Ammon's horn (tissue), 1 donor: ENCODE measurements at regions not wholly inside any gene's neighbourhood (a gene's known extent, or its start where the extent isn't known, plus 50 kb on each side); places are given as distances from the start of the nearest gene placed in this dataset.

Source experiments
- DNase-seq: peaks from one replicate; pipeline ENCODE4 v3.0.0-alpha.2; 2016; ENCODE audit warnings: low spot score

DNA sequence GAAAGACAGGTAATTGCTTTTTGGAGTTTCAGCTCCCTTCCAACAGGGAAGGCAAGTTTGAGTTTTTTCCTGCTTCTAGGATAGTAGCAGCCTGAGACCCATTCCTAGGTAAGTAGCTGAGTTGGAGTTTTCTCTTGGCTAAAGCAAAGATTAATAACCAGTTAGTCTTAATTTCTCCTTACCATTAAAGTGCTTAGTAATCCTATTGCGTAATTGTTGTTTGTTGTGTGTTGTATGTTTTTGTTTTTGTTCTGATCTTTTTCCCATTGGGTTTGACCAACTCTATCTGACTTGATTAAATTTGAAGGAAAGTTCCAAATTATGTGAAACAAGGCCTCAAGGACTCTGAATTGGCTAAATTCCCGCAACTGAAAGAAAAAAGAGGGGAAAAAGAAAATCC, 83.5 kb downstream of the TBX22 start:
- DNase-seq: no peak

DNA sequence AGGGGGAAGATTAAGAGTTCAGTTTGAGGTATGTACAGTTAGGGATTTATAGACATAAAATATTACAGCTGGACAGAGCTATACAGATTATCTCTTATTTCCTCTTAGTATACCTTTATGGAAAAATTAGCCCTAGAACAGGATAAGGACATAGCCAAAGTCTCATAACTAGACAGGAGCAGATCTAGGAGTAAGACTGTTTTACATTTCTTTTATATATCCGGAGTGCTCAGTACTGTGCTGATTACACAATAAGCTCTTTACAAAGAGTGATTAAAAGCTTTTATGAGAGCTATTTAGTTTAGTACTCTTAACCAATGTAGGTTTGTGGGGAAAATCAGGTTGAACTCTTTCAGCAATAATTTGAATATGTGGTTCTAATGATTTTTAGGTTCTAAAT, 105.8 kb downstream of the TBX22 start:
- DNase-seq: no peak

DNA sequence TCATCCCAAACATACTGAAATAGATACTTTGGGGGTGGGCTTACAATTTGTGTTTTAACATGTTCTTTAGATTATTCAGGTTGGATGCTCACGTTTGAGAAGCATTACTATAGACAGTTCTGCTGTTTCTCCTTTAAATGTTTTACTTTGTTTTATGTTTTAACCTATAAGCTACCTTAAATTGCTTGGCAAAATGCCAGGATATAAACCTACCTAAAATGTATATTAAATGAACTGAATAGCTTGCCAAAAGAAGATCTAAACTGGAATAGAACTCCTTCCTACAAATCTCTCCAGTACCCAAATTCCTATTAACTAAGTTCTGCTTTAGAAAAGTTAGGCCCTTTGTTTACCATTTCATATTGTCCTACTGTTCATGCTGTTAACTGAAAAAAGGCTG, 124.4 kb downstream of the TBX22 start:
- DNase-seq: no peak

DNA sequence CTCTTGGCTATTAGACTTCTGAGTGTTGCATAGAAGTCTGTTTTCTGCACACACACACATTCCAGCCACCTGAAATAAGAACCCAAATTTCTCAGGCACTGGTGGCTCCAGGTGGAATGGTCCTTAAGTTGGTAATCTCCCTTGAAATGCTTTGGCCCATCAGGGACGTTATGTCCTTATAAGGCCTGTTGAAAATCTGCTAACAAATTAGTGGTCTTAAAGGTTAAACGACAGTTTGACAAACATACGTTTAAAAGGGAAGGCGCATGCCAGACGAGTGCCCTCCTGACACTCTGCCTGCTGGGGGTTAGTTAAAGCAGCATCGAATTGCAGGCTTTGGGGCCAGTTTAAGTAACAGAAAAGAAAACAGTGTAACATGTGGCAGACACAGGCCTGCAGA, 125.0 kb downstream of the TBX22 start:
- DNase-seq: no peak

DNA sequence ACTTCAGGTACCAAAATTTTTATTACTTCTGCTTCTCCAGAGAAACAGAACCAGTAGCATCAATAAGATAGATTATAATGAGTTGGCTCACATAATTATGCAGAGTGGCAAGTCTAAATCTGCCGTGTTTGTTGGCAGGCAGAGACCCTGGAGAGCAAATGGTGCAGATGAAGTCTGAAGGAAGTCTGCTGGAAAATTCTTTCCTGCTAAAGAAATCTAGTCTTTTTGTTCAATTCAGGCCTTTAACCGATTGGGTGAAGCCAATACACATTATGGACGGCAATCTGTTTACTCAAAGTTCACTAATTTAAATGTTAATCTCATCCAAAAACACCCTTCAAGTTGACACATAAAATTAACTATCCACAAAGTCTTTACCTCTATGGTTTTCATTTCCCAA, 156.0 kb downstream of the TBX22 start:
- no peak for DNase-seq

DNA sequence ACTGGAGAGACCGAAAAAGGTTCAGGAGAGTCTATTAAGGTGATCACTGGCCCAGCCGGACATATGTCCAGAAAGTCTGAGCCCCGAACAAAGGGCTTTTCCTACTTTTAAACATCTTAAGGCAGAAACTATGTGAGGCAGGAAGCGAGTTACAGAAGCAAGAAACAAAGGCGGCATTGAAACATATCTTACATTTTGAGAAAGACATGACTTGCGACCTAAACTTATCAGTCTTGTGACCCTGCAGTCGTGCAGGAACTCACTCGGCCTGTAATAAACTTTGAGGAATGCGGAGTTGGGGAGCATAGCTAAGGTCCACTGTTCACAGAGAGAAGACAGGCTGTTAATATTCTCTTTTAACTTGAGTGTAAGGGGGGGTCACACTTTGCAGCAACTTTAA, 158.7 kb downstream of the TBX22 start:
- DNase-seq: no peak

DNA sequence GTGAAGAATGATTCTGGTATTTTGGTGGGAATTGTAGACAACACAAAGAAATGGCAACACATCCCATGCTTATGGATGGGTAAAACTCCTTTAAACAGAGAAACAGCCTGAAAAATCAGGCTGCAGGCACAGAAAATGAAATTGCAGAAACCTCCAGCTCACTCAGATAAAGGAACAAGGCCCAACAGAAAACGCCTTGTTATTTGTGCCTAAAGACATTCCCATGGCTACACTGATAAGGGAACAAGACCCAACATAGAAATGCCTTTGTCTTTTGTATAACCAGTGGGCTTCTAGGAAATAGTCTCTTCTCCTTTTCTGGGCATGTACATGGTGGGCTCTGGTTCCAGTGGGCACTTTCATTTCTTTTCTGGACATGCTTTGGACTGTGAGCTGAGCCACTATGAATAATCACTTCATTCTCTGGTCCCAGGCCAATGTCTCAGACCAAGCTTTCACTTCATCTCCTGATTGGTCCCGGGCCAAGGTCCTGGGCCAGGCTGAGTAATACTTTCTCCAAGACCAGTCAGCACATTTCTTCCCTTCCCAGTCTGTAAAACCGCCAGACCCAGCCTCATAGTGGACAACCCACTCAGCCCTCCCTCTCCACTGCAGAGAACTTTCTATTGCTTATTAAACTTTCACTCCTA, 160.5 kb downstream of the TBX22 start:
- no peak for DNase-seq

DNA sequence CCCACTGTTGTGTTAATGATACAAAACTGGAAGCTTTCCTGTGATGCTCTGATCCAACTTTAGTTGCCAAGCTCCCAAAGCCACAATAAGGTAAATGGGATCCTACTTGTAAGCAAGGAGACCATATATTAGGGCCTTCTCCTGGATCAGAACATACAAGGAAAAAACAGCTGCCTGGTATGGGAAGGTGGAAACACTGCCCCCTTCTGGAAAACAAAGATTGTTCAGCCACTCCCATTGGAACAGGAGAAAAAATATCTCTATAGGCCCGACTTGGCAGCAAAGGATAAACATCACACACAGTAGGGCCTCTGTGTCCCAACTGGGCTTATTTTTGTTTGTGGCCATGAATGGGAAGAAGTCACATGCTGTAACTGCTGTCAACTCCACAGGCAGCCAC, 166.5 kb downstream of the TBX22 start:
- DNase-seq: no peak

DNA sequence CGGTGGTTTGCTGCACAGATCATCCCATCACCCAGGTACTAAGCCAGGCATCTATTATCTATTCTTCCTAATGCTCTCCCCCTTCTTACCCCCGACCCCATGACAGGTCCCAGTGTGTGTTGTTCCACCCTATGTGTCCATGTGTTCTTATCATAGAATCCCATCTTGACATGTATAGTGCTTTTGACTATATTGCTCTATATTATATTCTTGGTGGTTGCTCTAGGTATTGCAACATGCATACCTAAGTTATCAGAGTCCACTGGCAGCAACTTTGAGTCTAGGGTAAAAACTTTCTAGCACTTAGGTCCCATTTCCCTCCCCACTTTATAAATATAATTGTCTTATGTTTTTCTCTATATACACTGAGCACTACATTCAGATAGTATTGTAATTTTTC, 170.3 kb downstream of the TBX22 start:
- no peak for DNase-seq

DNA sequence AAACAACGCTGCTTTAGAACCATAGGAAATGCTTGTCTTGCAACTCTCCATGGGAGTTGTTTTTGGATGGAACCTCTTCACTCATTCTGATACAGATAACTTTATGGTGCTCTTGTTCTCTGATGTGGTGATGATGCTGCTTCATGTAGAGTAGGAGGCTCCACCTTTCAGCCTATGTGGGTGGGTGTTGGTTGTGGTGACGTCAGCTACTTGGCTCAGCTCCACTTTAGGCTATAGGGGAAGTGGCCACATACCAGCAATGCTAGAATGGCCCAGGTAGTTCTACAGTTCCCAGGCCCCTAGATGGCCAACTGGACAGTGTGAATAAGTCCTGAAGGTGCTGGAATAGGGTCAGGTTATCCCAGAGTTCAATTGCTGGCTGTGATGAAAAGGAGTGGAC, 192.1 kb downstream of the TBX22 start:
- no peak for DNase-seq

DNA sequence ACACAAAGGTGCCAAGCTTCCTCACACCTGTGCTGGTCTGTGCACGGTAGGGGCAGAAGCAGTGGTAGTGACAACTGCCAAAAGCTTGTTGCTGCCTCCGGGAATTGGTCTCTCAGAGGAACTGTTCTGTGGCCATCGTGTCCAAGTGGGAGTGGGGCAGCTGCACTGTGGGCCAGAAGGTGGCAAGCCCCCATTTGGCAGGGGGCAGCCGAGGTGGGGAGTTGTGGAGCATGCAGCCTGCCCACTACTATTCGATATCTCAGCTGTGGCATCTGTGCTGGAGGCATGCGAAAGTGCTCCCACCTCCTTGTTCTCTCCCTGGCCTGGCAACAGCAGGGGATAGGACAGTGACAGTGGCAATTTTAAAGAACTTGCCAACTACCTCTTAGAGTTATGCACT, 192.8 kb downstream of the TBX22 start:
- DNase-seq: no peak

DNA sequence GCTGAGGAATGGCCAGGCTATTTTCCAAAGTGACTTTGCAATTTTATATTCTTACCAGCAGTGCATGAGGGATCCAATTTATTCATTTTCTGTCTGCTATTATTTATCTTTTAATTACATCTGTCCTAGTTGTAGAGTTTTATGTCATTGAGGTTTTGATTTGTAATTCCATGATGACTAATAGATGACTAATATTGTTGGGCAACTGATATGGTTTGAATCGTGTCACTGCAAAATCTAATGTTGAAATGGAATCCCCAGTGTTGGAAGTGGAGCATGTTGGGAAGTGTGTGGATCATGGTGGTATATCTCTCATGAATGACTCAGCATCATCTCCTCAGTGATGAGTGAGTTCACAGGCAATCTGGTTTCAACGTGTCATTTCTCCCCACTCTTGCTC, 201.5 kb downstream of the TBX22 start:
- DNase-seq: no peak

DNA sequence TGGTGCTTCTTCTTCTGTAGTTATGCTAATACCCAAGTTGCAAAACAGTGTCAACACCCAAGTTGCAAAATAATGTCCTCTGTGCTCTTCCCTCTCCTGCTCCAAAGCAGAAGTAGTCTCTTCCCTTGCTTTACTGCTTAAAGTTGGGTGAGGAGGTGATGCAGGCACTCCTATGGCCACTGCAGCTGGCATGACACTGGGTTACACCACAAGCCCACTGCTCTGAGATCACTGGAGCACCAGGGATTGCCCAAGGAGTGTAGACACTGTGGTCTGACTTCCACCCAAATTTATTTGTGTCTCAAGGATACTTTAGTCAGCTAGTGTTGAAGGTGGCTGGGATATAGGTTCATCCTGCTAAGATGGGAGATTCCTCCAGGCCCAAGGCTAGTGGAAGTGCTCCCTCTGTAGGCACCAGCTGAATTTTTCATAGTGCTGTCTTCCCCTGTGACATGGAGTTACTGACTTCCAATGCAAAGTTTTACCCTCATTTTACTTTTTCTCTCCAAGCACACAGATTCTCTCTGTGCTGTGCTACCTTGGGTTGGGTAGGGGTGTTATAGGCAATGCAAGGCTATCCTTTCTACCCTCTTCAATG, 196.2 kb upstream of the TENT5D start:
- DNase-seq: no peak

DNA sequence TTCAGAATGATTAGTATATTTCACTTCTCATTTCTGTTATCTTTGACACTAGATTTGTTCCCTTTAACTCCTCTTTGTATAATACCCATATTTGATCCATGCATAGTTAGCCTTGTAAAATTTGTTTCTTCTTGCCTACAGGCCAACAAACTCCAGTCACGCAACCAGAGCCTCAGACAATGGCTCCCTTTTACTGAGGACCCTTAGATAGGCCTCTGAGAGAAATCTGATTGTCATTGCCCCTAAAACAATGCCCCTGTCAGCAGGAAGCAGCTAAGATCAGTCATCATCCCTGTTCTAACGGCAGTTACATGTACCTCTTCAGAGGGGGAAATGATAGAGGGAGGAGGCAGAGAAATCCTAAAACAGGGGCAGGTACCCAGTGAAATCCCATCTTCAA, 190.6 kb upstream of the TENT5D start:
- no peak for DNase-seq

DNA sequence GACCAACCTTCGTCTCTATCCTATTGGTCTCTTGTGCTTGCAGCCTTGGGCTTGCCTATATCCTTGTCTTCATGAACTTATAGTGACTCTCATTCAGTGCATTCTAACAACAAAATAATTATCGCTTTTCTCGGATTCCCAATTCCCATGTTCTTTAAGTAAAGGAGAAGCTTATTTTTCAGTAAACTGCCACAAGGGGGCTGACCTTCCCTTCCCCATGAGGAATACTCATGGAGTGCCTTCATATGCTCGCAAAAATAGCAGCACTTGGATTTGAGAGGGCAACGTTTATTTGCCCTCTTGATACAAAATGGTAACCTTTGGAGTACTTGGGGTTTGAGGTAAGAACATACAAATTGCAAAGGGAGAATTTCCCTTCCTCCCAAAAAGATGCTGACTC, 183.2 kb upstream of the TENT5D start:
- no peak for DNase-seq

DNA sequence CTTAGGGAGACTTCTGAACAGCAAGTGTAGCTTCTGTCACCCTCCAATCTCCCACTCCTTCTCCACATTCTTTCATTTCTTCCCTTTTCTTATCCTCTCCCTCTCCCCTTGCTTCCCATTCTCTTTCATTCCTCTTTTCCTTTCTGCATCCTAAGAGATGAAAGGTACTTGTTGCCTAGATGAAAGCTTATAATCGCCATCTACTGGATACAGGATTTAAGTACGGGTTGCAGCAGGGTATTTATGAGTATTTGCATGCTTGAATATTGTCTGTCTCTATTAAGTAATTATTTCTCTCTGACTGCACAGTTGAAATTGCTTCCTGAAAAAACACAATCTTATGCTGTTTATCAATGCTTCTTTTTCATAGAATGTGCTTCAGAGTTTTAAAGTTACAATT, 174.0 kb upstream of the TENT5D start:
- DNase-seq: peak; percentile 13

DNA sequence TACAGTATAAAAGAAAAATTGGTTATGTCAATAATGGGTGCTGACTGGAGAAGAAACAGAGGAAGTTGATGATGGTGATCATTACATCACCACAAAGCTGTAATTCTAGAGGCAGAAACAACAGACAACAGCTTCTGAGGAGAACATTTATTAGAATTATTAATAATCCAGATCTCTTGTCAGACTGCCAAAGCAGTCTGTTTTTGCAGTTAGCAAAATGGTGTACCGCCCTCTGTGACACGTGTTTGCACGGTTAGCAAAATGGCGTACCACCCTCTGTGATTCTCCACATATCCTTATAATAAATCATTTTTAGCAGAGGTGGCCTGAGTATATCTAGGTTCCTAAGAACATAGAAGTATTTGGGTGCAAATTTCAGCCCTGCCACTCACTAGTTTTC, 154.0 kb upstream of the TENT5D start:
- no peak for DNase-seq

DNA sequence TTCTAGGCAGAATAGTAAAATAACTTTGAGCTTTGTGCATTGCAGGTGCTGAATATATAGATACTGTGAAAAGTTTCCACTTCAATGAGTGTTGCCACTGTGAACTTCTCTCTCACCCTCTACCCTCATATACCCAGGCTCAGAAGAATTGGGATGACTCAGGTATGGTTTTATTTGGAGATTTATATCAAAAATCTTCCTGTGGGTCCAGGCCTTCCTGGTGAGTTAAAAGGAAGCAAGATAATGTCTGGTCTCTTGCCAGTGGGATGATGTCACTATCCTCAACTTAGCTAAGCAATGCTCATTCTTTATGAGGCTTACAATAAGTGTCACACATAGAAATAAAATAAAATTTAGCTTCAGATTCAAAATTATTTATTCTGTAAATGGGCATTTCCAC, 153.3 kb upstream of the TENT5D start:
- no peak for DNase-seq

DNA sequence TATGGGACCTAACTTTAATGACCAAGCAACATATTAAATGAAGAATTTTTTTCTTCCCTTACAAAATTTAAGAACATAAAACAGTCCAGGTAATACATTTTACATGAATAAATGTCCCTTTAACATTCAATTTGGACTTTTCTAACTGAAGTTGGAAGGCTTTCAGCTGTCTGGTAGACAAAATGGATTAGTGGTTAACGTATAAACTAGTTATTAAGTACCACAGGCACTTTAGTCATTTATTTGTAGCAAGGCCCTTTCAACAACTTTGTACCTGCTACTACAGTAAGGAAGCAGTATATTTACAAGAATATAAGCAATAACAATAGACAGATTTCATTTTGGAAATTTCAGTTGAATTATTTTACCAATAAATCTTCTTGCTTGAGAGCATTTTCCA, 152.5 kb upstream of the TENT5D start:
- DNase-seq: no peak

DNA sequence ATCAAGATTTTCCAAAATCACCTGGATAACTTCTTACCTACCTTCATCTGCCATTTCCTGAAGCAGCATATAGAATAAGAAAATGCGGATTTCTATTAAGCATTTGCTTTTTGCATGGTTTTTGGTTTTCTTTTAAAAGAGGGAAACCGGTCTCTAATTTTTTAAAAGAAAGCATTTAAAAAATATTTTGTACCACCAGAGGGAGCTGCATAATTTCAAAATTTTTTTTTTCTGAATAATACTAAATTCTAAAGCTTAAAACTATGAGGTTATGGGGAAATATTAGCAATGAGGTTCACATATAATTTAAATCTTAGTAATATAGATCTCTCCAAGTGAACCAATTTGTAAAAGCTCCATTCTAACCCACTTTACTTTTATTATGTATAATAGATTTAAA, 137.7 kb upstream of the TENT5D start:
- DNase-seq: no peak

DNA sequence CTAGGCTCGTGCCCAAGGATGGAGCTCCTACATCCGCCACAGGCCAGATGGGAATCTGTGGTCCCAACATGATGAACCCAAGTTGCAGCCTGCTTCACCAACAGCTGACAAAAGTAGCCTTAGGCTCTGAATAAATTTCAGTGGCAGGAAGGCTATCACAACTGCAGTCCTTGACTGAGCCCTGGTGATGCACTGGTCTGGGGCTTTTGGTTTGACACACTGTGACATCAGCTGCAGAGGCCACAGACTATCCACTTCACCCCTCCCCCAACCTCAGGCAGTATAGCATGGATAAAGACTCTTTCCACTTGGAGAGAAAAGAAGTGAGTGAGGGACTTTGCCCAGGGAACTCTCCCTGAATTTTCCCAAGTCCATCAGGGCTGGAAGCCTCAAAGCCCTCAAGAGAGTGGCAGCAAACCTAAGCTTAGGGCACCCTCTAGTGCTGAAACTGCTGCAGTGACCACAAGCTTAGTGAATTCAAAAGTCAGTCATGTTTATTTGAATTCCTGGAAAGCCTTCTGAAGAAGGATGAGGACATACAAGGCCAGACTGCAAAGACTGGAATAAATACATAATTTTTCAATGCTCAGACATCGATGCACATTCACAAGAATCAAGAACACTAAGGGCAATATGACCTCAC, 135.0 kb upstream of the TENT5D start:
- no peak for DNase-seq

DNA sequence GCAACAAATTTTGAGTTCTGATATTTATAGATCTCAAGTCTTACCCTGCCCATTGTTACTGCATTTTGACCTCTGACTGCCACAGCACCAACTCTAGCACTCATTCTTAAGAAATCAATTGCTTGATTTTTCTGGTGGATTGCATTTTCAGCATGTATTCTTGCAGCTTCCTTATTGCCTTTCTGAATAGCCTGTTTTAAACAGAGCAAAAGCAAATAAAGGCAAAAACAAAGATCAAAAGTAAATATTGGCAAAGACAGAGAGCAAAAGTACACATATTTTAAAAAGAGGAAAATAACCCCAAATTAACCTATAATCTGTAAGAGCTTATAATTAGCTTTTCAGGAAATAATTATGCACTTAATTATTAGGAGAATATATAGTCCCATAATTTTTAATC, 129.4 kb upstream of the TENT5D start:
- DNase-seq: no peak

DNA sequence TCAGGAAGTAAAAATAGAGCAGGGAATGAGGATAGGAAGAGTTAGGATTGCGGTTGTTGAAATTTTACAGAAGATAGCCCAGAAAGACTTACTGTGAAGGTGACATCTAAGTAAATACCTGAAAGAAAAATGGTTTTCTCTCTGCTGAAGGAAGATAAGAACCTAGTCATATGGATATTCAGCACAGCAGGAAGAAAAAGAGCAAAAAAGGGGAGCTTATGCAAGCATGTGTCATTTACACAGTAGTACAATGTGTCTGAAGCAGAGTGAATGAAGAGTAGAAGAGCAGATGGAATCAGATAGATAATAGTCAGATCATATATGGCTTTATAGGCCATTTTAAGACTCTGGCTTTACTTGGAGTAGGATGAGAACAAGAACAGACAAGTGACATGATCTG, 126.9 kb upstream of the TENT5D start:
- DNase-seq: no peak

DNA sequence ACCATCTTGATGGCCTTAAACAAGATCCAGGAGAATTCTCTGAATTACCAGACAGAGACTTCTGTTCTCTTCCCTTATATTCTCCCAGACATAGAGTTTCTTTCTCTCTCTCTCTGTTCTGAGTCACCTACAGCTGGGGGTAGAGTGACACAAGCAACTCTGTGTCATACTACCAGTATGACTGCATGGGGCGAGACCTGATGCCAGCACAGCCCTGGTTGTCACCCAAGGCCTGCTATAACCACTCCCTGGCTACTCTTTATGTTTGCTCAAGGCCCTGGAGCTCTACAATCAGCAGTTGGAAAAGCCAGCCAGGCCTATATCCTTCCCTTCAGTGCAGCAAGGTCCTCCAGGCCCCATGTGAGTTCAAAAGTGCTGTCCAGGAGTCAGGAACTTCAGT, 114.2 kb upstream of the TENT5D start:
- DNase-seq: no peak
